ENCODE measurements at regions not wholly inside any gene's neighbourhood (a gene's known extent, or its start where the extent isn't known, plus 50 kb on each side); places are given as distances from the start of the nearest gene placed in this dataset.

GRCh38 chr2:234631646-234632514 is 135.0 kb upstream of the ARL4C start:
- no peak for DNase-seq

DNA sequence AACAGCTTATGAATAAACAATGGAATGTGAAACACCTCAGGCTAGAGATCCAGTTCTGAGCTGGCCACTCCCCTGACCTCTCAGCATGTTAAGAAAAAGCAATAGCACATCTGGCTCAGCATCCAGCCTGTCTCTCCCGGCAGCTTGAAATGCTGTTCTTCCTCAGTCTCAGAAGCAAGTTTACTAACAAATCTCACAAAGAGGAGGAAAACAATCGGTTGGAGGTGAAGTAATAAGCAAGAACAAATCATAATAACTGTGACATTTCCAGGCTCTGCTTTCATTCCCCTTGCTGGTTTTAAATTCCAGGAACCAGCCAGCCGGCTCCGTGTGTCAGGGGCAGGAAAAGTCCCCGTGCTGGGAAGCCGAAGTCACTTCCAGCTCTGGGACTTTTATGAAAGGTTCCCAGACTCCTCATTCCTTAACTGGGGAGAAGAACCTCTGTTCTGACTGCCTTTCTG is 133.9 kb upstream of the ARL4C start:
- DNase-seq = no peak

- no peak for DNase-seq
These were observed 132.7 kb upstream of the ARL4C start for GRCh38 chr2:234629596-234629995.

- DNase-seq = no peak
These were observed 132.1 kb upstream of the ARL4C start for GRCh38 chr2:234628953-234629352.

GRCh38 chr2:234627308-234627707 is 130.4 kb upstream of the ARL4C start:
- no peak for DNase-seq

DNA sequence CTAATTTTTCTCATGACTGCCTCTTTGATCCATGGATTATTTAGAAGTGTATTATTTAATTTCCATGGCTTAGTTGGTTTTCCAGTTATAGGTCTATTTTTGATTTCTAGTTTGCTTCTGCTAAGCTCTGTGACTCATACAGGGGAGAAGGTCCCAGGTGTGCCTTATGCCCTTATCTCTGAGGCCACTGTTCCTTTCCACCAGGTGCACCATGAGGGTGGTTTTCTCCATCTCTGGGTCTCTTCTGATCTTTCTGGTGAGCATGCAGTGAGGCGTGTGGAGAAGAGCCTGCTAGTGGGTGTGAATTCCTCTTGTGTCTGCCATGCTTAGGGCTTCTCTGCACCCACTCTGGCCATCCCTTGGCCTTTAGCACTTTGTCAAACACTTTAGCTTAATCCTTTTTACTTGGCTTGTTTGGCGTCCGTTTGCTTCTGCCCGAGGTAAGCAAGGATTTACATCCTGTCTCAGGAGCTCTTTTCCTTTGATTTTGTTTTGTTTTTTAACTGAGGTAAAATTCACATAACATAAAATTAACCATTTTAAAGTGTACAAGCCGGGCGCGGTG is 129.8 kb upstream of the ARL4C start:
- no peak for DNase-seq

GRCh38 chr2:234625626-234626250 is 128.9 kb upstream of the ARL4C start:
- DNase-seq = no peak

DNA sequence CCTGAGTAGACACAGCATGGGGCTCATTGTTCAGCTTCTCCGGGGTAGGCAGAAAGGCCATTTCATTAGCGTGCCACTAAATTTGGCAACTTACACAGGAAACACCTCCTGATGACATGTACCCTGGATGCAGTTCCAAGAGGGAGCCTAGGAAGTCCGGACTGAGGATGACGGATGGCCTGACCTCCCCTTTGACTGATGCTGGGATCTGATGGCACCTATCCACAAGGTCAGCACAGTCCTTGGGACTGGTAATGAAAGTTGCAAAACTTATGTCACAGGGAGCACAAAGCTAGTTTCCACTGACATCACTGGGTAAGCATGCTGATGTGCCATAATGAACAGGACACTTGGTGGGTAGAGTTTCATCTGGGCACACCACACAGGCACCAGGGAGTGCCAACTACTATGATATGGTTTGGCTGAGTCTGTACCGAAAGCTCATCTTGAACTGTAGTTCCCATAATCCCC is 126.7 kb upstream of the ARL4C start:
- no peak for DNase-seq

- no peak for DNase-seq
These were observed 124.2 kb upstream of the ARL4C start for GRCh38 chr2:234621120-234621519.

GRCh38 chr2:234620018-234620417 is 123.1 kb upstream of the ARL4C start:
- DNase-seq = no peak

GRCh38 chr2:234615643-234616356 is 118.9 kb upstream of the ARL4C start:
- DNase-seq = no peak

DNA sequence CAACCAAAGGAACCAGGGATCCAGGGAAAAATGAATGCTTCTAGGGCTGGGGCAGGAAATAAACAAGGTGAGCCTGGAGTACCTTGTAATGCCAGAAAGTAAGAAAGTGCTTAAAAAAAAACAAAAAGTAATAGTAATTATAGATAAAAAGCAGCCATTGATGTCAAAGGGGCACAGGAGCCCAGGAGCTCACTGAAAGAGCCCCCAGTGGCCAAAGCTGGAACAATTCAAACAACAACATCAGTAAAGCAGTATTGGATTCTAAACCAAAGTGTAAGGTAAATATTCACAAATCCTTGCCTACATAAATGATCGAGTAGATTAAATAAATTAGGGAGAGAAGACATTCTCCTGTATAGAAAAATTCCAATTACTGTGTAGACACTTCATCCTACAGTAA is 114.3 kb upstream of the ARL4C start:
- no peak for DNase-seq

DNA sequence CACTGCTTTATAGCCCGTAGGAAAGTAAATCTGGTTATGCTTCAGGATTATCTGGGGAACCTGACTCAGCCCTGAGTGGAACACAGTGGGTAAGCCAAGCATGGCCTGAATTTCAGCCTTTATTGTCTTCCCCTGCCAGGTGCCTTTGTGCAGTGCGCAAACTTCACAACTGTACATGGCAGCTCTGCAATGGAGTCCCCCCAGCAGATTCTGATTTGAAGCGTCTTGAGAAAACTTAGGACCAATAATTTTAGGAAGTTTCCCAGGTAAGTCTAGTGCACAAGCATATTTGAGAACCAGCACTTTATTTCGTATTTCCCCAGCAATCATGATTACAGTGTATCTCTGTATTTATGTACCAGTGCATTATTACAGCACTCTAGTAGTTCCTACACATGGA is 112.1 kb upstream of the ARL4C start:
- DNase-seq = no peak

GRCh38 chr2:234607691-234608090 is 110.8 kb upstream of the ARL4C start:
- DNase-seq = no peak

DNA sequence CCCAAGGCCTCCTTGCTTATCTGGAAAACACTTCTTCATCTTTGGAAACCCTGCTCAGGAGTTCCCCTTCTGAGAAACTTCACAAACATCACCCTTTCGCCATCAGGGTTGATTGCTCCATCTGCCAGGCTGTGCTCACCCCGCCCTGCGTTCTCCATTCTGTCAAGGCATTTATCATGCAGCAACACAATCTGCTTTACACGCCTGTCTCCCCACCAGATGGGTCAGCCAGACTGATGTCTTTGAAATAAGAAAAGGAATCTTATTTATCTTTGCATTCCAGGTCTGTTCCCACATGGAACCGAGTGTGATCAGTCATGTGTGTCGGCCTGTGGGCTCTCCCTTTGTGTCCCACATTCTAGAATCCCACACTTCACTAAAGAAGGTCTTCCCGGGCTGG is 110.0 kb upstream of the ARL4C start:
- no peak for DNase-seq

DNA sequence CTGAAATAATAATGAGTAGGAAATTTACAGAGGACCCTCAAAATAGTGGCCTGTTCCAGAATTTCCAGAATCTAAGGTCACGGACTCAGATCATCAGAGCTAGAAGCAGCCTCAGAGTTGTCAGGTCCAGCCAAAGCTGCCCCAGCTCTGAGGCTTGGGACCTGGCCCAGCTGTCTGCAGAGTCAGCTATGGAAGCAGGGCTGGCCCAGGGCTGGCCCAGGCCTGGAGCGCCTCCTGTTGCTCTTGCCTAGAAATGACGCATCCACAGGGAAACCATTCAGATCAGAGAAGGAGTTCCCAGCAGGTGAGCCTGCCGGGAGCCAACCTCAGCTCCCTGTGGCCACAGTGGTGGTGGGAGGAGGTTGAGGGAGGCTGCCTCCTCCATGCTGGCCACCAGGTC is 106.7 kb upstream of the ARL4C start:
- no peak for DNase-seq

DNA sequence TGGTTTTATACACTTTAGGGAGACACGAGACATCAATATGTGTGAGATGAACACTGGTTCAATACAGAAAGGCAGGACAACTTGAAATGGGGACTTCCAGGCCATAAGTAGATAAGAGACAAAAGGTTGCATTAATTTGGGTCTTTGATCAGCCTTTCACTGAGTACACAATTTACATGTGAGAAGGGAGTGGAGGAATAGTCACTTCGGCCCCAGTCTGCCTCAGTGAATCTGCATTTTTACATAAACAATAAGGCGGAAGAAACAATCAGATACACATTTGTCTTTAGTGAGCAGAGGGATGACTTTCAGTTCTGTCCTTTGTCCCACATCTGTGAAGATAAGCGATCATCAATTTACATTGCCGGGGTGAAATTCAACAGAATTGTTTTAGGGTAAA is 104.3 kb upstream of the ARL4C start:
- DNase-seq = no peak

DNA sequence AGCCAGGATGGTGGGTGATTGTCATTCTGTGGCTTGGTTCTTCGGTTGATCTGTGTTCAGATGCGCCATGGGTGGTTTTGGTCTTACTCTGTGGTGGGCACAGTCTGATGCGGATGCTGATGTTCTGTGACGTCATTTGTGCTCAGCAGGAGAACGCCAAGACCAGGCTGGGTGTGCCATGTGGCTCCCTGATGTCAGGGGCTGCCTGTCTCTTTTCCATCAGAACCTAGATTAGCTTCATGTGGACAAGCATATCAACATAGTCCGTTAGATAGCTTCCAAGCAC is 100.6 kb upstream of the ARL4C start:
- DNase-seq = no peak

DNA sequence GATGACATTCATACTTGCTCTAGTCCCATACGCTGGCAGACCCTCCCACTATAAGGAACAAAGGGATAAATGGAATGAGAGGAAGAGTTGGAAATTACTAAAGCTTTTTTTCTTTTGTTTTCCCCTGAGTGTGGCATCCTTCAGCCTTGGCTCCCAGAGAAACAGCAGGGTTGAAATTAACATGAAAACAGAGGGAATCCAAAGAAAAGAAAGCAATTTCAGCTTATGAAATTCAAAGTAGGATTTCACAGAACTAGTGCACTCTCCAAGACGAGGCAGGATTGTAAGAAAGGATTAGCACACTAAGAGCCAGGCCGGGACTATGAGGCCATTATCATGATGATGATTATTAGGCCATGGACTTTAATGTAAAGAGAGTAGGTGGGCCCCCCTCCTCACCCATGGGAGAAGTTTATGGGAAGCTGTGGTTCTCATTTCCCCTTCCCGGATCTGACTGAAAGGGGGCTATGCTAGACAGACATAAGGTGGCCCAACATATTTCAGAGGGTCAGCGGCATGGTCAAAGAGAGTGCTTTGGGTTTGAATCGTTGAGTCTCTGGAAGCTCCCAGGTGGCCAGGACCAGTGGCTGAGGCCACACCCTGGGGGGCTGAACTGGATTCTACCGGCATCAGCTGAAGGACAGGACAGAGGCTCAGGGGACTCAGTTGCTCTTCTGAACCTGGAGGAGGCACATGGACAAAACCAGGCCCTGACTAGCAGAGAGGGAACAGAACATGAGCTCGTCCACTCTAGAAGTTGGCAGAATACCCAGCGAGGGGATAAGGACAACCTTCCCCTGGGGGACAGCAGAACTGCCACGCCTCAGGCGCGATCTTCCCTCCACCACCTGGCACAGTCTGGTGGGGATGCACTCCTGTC is 100.1 kb upstream of the ARL4C start:
- DNase-seq = no peak

DNA sequence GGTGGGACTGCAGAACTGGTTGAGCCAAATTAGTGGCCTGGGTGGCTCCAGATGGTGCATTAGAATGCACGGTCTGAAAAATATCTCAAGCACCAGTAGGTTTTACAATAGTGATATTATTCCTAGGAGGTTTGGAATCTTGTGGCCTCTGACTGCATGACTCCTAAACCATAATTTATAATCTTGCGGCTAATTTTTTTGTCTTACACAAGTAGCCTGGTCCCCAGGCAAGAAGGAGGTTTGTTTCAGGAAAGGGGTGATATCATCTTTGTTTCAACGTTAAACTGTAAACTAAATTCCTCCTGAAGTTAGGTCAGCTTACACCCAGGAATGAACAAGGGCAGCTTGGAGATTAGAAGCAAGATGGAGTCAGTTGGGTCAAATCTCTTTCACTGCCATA is 98.9 kb upstream of the ARL4C start:
- DNase-seq = no peak

- no peak for DNase-seq
These were observed 97.8 kb upstream of the ARL4C start for GRCh38 chr2:234594715-234595114.

GRCh38 chr2:234593636-234594035 is 96.8 kb upstream of the ARL4C start:
- DNase-seq = no peak

GRCh38 chr2:234592541-234592940 is 95.7 kb upstream of the ARL4C start:
- DNase-seq = no peak

All from NCI-H2227 treated with DMSO at 0.1 percent for 48 hours (cell line).